Heart right ventricle (tissue), 16 donors: ENCODE measurements at regions not wholly inside any gene's neighbourhood (a gene's known extent, or its start where the extent isn't known, plus 50 kb on each side); places are given as distances from the start of the nearest gene placed in this dataset.

Experiments used
- ATAC-seq, 8 donors: fragments of 200-7000 bp; cut with Tn5 transposase; one replicate each; pipeline ENCODE4 v1.9.1; 2020; ENCODE audit warnings: mild to moderate bottlenecking in 8 of 8, moderate library complexity in 8 of 8, moderate number of reproducible peaks in 1 of 8
- DNase-seq, 2 donors: peaks; one replicate each; pipeline ENCODE4 v3.0.0-alpha.2; 2020
- H3K27ac ChIP-seq, 10 donors: fragments of 200-600 bp; sonication (generic) in 2 of 10; one replicate each; pipeline versions ENCODE4 v1.5.0 to v1.8.0; 2020 to 2022; ENCODE audit warnings: mild to moderate bottlenecking in 3 of 10
- H3K27me3 ChIP-seq, 7 donors: fragments of 200-600 bp; one replicate each; pipeline ENCODE4 v1.8.0; 2021 to 2022; ENCODE audit warnings: mild to moderate bottlenecking in 2 of 7
- H3K36me3 ChIP-seq, 9 donors: fragments of 200-600 bp; sonication (generic) in 1 of 9; one replicate each; pipeline versions ENCODE4 v1.5.0 to v1.8.0; 2020 to 2022; ENCODE audit warnings: mild to moderate bottlenecking in 2 of 9
- H3K4me1 ChIP-seq, 9 donors: fragments of 200-600 bp; sonication (generic) in 1 of 9; one replicate each; pipeline versions ENCODE4 v1.5.0 to v1.8.0; 2020 to 2022; ENCODE audit warnings: mild to moderate bottlenecking in 4 of 9
- H3K4me3 ChIP-seq, 10 donors: fragments of 200-600 bp; sonication (generic) in 2 of 10; one replicate each; pipeline versions ENCODE4 v1.5.0 to v1.8.0; 2020 to 2022; ENCODE audit warnings: mild to moderate bottlenecking in 7 of 10, moderate library complexity in 2 of 10
- H3K9me3 ChIP-seq, 11 donors: fragments of 200-600 bp in 10 of 11; sonication (generic) in 2 of 11; one replicate each; pipeline versions ENCODE4 v1.5.0 to v1.8.0; 2013 to 2022; ENCODE audit warnings: mild to moderate bottlenecking in 2 of 11, control low read depth in 1 of 11, moderate library complexity in 1 of 11
- WGBS, 2 donors: extraction: QIAGEN DNeasy Blood & Tissue Kit; methylation state at CpG; one replicate each; pipeline ENCODE4 v1.1.7; 2013; ENCODE audit warnings: inconsistent platforms in 1 of 2; 5-methylcytosine and 5-hydroxymethylcytosine counted together
- intact Hi-C, 10 donors: fragments of 100-400 bp; cut with DNase I; formaldehyde crosslinking; loops; one replicate each; pipeline versions ENCODE4 v1.11.1 to v1.14.2; 2022
- TF ChIP-seq, protein P1 (sequence below), 9 donors: fragments of 200-600 bp; sonication (generic) in 2 of 9; IDR thresholded peaks; one replicate each; pipeline versions ENCODE4 v1.5.0 to v1.8.0; 2021 to 2022; ENCODE audit warnings: antibody characterized with exemption in 9 of 9, mild to moderate bottlenecking in 5 of 9, moderate library complexity in 1 of 9
- donor health status: Arrhythmogenic right ventricular cardiomyopathy.
- donor health status: ischemic (EF 13 %, LVEDD 7.1; RV severe dilation, severe dysfunction).
- donor health status: healthy with polysubstance abuse.
- donor health status: DM: no; HTN: yes; CAD: no.
- donor health status: DM: no; HTN: no; CAD: no.
- donor health status: ischemic (EF 25% LVEDD 6.9; RV normal size, moderate dysfunction).
- donor health status: ischemic (EF 25% LVEDD 5.7; RV mildly dilated, moderate dysfunction).
- donor health status: healthy.
- donor health status: DM: yes; HTN: yes; CAD: no.
- donor health status: Ischemic cardiomyopathy.
- donor health status: ischemic (EF 35%, LVEDD 5.7; RV mildly dilated, moderate dysfunction).
- donor health status: nonischemic (EF 11% LVEDD 7.7; RV severe dilation, severe dysfunction).
- donor health status: DM: yes; HTN: yes; CAD: no.
- donor health status: PGD.
- donor health status: ischemic (EF 29% LVEDD 5.4; RV normal size, mild dysfunction).
- donor health status: nonischemic (EF 23%, LVEDD 6.1; RV moderate dilation, normal function).

DNA sequence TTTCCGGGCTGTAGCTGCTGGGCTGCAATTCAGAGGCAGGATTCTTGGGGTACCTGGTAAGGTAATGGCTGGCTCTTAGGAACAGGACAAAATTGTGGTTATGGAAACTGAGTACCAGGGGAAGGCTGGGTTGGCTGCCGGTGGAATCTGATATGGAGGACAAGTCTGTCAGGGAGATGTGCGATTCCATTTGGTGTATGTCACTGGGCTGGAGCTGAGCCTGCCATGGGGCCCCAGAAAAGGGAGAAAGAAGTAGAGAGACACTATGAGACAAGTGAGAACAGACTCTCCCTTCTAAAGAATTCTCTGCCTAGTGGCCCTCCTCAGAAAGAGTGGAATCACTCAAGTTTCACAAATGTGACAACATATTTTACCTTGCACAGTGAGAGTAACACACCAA, 368.2 kb upstream of the ROPN1 start:
- no peak overlapping the region for H3K27ac ChIP-seq
- ATAC-seq (peak in 2 of 8 donors; percentile 27 to 60), DNase-seq (no peak)
- peaks cover 0 to 17% (median 6%) of the 10 kb centered on the region in 9 donors for H3K4me1 ChIP-seq
- no peak overlapping the region for H3K4me3 ChIP-seq
- no peaks in the 10 kb centered on the region for H3K36me3 ChIP-seq
- 64 to 67% methylated on average over 3 of the region's 3 CpGs for WGBS, 2 donors
- intact Hi-C loops: no loop called here
- H3K27me3 ChIP-seq: no peaks in the 10 kb centered on the region
- no peaks in the 10 kb centered on the region for H3K9me3 ChIP-seq
- TF ChIP-seq, protein P1, sequence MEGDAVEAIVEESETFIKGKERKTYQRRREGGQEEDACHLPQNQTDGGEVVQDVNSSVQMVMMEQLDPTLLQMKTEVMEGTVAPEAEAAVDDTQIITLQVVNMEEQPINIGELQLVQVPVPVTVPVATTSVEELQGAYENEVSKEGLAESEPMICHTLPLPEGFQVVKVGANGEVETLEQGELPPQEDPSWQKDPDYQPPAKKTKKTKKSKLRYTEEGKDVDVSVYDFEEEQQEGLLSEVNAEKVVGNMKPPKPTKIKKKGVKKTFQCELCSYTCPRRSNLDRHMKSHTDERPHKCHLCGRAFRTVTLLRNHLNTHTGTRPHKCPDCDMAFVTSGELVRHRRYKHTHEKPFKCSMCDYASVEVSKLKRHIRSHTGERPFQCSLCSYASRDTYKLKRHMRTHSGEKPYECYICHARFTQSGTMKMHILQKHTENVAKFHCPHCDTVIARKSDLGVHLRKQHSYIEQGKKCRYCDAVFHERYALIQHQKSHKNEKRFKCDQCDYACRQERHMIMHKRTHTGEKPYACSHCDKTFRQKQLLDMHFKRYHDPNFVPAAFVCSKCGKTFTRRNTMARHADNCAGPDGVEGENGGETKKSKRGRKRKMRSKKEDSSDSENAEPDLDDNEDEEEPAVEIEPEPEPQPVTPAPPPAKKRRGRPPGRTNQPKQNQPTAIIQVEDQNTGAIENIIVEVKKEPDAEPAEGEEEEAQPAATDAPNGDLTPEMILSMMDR (IDR thresholded peaks at IDR 0.05): no peak

DNA sequence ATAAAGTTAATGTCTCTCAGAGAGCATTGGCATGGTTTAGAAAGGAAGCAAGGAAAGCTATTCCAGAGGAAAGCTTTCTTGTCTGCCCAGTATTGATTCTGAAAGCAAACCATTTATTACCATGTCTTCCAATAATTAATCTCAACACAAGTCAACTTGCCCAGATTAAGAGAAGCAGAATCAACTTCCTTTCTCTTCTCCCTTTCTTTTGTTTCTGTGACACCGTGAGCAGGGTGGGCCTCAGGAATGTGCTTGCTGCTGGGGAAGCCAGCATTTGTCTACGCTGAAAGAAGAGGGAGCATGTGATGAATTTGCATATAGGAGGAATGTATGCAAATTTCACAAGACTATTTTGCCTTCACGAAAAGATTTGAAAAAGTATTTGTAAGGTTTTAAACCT, 368.6 kb upstream of the ROPN1 start:
- H3K27ac ChIP-seq: no peak overlapping the region
- WGBS, 2 donors: 76 to 79% methylated on average over 3 of the region's 3 CpGs
- DNase-seq (no peak), ATAC-seq (no peak)
- intact Hi-C loops: no loop called here
- H3K36me3 ChIP-seq: no peaks in the 10 kb centered on the region
- H3K4me3 ChIP-seq: no peak overlapping the region
- TF ChIP-seq, protein P1 (IDR thresholded peaks at IDR 0.05): no peak
- no peaks in the 10 kb centered on the region for H3K27me3 ChIP-seq
- peaks cover 0 to 21% (median 6%) of the 10 kb centered on the region in 9 donors for H3K4me1 ChIP-seq
- no peaks in the 10 kb centered on the region for H3K9me3 ChIP-seq

DNA sequence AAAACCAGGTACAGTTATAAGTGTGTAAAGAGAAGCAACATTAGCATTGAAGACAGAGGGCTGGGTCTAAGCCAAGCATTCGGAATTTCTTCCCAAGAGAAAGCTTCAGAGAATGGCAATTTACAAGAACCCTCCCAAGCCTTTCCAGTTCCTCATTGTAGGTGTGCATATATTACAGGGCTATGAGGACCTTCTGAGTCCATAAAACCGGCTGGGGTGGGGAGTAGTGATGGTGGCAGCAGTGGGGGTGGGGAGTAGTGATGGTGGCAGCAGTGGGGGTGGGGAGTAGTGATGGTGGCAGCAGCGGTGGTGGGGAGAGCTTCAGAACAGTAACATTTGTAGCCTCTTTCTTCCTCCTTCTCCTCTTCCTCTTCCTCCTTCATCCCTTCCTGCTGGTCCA, 368.7 kb upstream of the UMPS start:
- Histone ChIP-seq H3K4me1 (peaks cover 0 to 22% (median 6%) of the 10 kb centered on the region in 9 donors), H3K27ac (no peak overlapping the region), H3K9me3 (no peaks in the 10 kb centered on the region), H3K36me3 (no peaks in the 10 kb centered on the region), H3K4me3 (no peak overlapping the region), H3K27me3 (no peaks in the 10 kb centered on the region)
- ATAC-seq (no peak), DNase-seq (no peak)
- TF ChIP-seq, protein P1 (IDR thresholded peaks at IDR 0.05): no peak
- intact Hi-C loops: no loop called here
- WGBS, 2 donors: 93 to 96% methylated on average over 3 of the region's 3 CpGs

DNA sequence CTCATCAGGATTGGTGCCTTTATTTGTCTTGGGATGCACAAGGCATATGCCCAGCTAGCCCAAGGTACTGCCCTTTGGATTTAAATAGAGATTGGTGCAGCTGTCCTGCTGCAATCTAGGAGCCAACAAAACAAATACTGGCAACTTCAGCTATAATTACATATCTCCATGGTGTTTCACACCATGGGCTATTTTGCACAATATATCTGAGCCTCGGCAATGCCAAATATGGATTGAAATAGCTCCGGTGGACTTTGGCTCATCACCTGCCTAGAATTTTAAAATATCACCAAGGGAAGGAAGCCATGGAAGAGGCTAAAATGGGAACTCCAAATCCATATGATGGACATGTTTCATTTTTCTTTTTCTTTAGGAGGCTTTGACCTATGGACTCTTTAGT, 367.8 kb upstream of the UMPS start:
- 90 to 92% methylated on average over 2 of the region's 2 CpGs for WGBS, 2 donors
- Histone ChIP-seq H3K36me3 (no peaks in the 10 kb centered on the region), H3K4me3 (no peak overlapping the region), H3K4me1 (peaks cover 0 to 22% (median 6%) of the 10 kb centered on the region in 9 donors), H3K27ac (no peak overlapping the region), H3K27me3 (no peaks in the 10 kb centered on the region), H3K9me3 (no peaks in the 10 kb centered on the region)
- DNase-seq (no peak), ATAC-seq (no peak)
- intact Hi-C loops: no loop called here
- TF ChIP-seq, protein P1 (IDR thresholded peaks at IDR 0.05): no peak

DNA sequence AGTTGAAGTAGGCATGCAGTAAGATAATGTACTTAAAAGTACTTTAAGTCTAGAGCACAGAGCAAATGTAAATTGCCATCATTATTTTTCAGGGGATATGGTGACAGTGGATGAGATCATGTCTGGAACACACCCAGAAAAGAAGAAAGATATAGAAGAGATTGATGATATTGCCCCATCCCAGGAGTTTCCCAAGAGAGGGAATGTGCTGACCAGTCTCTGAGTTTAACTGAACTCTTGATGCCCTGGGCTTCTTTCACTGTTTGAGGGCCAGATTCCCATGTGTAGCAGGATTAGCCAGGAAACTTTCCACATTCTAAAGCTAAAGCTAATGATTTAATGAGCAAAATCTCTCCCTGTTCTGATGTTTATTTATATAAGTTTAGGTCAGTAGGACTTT, 366.8 kb upstream of the UMPS start:
- ATAC-seq (peak in 1 of 8 donors; percentile 60), DNase-seq (no peak)
- TF ChIP-seq, protein P1 (IDR thresholded peaks at IDR 0.05): no peak
- Histone ChIP-seq H3K9me3 (no peaks in the 10 kb centered on the region), H3K27ac (no peak overlapping the region), H3K36me3 (no peaks in the 10 kb centered on the region), H3K4me3 (no peak overlapping the region), H3K4me1 (peaks cover 0 to 22% (median 6%) of the 10 kb centered on the region in 9 donors), H3K27me3 (no peaks in the 10 kb centered on the region)
- intact Hi-C loops: no loop called here
